Left renal cortex interstitium (tissue), 4 donors: ENCODE measurements at regions not wholly inside any gene's neighbourhood (a gene's known extent, or its start where the extent isn't known, plus 50 kb on each side); places are given as distances from the start of the nearest gene placed in this dataset.
A peak's percentile ranks its signal among the peaks of the same experiment; 100 is the strongest.
"Not testable (repeated sequence)": the region's sequence is repeated elsewhere in the genome, so short reads cannot be mapped to it uniquely, and the experiment has no call there.

Source experiments
- DNase-seq, 4 donors: peaks; one replicate each; pipeline ENCODE4 v3.0.0-alpha.2; 2013; ENCODE audit warnings: low read depth in 4 of 4, low spot score in 2 of 4, missing footprints in 1 of 4

GRCh38 chr2:154580767-154581166 is 117.7 kb upstream of the KCNJ3 start:
- DNase-seq = no peak

- DNase-seq = not testable (repeated sequence)
These were observed 115.8 kb upstream of the KCNJ3 start for GRCh38 chr2:154582694-154583093.

GRCh38 chr2:154583274-154583673 is 115.2 kb upstream of the KCNJ3 start:
- not testable (repeated sequence) for DNase-seq

- no peak for DNase-seq
These were observed 110.8 kb upstream of the KCNJ3 start for GRCh38 chr2:154587739-154588138.

GRCh38 chr2:154588838-154589237 is 109.7 kb upstream of the KCNJ3 start:
- DNase-seq = no peak

GRCh38 chr2:154589514-154589913 is 109.0 kb upstream of the KCNJ3 start:
- no peak for DNase-seq

- no peak for DNase-seq
These were observed 107.1 kb upstream of the KCNJ3 start for GRCh38 chr2:154591294-154591820.

- DNase-seq = no peak
These were observed 99.3 kb upstream of the KCNJ3 start for GRCh38 chr2:154599189-154599588.

GRCh38 chr2:154600927-154601494 is 97.5 kb upstream of the KCNJ3 start:
- no peak for DNase-seq

- DNase-seq = no peak
These were observed 94.8 kb upstream of the KCNJ3 start for GRCh38 chr2:154603682-154604081.

- no peak for DNase-seq
These were observed 90.1 kb upstream of the KCNJ3 start for GRCh38 chr2:154608438-154608837.

- no peak for DNase-seq
These were observed 83.6 kb upstream of the KCNJ3 start for GRCh38 chr2:154614906-154615305.

GRCh38 chr2:154616659-154617058 is 81.8 kb upstream of the KCNJ3 start:
- no peak for DNase-seq

- DNase-seq = no peak
These were observed 78.0 kb upstream of the KCNJ3 start for GRCh38 chr2:154620471-154620870.

- DNase-seq = peak in 2 of 4 donors; percentile 28 to 37
These were observed 74.7 kb upstream of the KCNJ3 start for GRCh38 chr2:154623819-154624218.

- no peak for DNase-seq
These were observed 61.0 kb upstream of the KCNJ3 start for GRCh38 chr2:154637456-154637855.

- DNase-seq = no peak
These were observed 59.7 kb upstream of the KCNJ3 start for GRCh38 chr2:154638783-154639182.

GRCh38 chr2:154640000-154640399 is 58.5 kb upstream of the KCNJ3 start:
- no peak for DNase-seq
